Nephron progenitor cell (in vitro differentiated cells): ENCODE measurements at regions not wholly inside any gene's neighbourhood (a gene's known extent, or its start where the extent isn't known, plus 50 kb on each side); places are given as distances from the start of the nearest gene placed in this dataset.

ENCODE experiments used
- DNase-seq: peaks from one replicate; pipeline ENCODE4 v3.0.0; 2021
- H3K27ac Mint-ChIP-seq: 2 replicates; pipeline ENCODE4 v1.8.0; 2021; ENCODE audit warnings: mild to moderate bottlenecking, moderate library complexity, mixed read lengths
- H3K27me3 Mint-ChIP-seq: 2 replicates; pipeline ENCODE4 v1.8.0; 2021; ENCODE audit warnings: mild to moderate bottlenecking, low read depth, mixed read lengths; ENCODE audit not compliant: poor library complexity
- H3K36me3 Mint-ChIP-seq: 2 replicates; pipeline ENCODE4 v1.8.0; 2021; ENCODE audit warnings: low read depth, mixed read lengths
- H3K4me1 Mint-ChIP-seq: 2 replicates; pipeline ENCODE4 v1.8.0; 2021; ENCODE audit warnings: mixed read lengths
- H3K4me3 Mint-ChIP-seq: 2 replicates; pipeline ENCODE4 v1.8.0; 2021; ENCODE audit warnings: mild to moderate bottlenecking, moderate library complexity, mixed read lengths
- H3K9me3 Mint-ChIP-seq: 2 replicates; pipeline ENCODE4 v1.8.0; 2021; ENCODE audit warnings: mild to moderate bottlenecking, moderate library complexity, mixed read lengths
- CTCF ChIP-seq: fragments of 200-600 bp; sonication (generic); IDR thresholded peaks from 2 replicates; pipeline ENCODE4 v1.5.0; 2021; ENCODE audit warnings: antibody characterized with exemption

- no peak overlapping the region for H3K4me3 Mint-ChIP-seq
- no peak for DNase-seq
Observed at GRCh38 chr10:131701131-131701947, 199.5 kb upstream of the PPP2R2D start.

GRCh38 chr10:131702531-131703356 lies 198.1 kb upstream of the PPP2R2D start:
- peaks cover 21% of the 10 kb centered on the region for H3K9me3 Mint-ChIP-seq
- DNase-seq = no peak

More at GRCh38 chr10:131701131-131701947, 199.5 kb upstream of the PPP2R2D start:
- H3K27ac Mint-ChIP-seq = no peak overlapping the region
- H3K9me3 Mint-ChIP-seq = peaks cover 8% of the 10 kb centered on the region
- TF ChIP-seq CTCF = no peak
- H3K36me3 Mint-ChIP-seq = no peaks in the 10 kb centered on the region
- H3K27me3 Mint-ChIP-seq = peaks cover 15% of the 10 kb centered on the region
- peaks cover 26% of the 10 kb centered on the region for H3K4me1 Mint-ChIP-seq

DNA sequence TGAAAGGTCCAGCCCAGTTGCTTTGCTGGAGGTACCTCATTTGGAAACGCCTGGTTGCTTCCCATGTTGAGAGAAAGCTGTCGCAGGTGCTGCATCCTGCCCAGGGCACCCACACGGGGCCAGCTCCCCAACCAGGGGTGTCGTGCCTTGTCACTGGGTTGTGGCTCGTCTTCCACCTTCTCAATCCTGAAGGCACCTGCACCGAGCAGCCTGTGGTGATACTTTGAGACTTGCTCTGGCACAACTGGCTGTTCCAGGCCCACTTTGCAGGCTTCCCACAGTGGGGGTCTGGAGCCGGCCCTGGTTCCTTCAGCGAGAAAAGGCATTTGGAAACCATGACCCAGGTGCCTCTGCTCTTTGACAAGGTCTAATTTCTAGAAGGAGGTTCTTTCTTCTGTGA lies 197.3 kb upstream of the PPP2R2D start:
- no peaks in the 10 kb centered on the region for H3K36me3 Mint-ChIP-seq

More at GRCh38 chr10:131702531-131703356, 198.1 kb upstream of the PPP2R2D start:
- Mint-ChIP-seq H3K4me1 (peaks cover 26% of the 10 kb centered on the region), H3K36me3 (no peaks in the 10 kb centered on the region), H3K27ac (no peak overlapping the region), H3K4me3 (no peak overlapping the region), H3K27me3 (peaks cover 19% of the 10 kb centered on the region)
- no peak for TF ChIP-seq CTCF

GRCh38 chr10:131703941-131704340 lies 196.9 kb upstream of the PPP2R2D start:
- Mint-ChIP-seq H3K4me1 (peaks cover 26% of the 10 kb centered on the region), H3K36me3 (no peaks in the 10 kb centered on the region), H3K9me3 (peaks cover 21% of the 10 kb centered on the region), H3K27ac (no peak overlapping the region), H3K27me3 (peaks cover 19% of the 10 kb centered on the region), H3K4me3 (no peak overlapping the region)
- no peak for DNase-seq
- TF ChIP-seq CTCF = no peak

More for the DNA sequence above, 197.3 kb upstream of the PPP2R2D start:
- Mint-ChIP-seq H3K27ac (no peak overlapping the region), H3K4me3 (no peak overlapping the region), H3K9me3 (peaks cover 21% of the 10 kb centered on the region), H3K27me3 (peaks cover 19% of the 10 kb centered on the region), H3K4me1 (peaks cover 26% of the 10 kb centered on the region)
- TF ChIP-seq CTCF = no peak
- DNase-seq = no peak

GRCh38 chr10:131706476-131706875 lies 194.3 kb upstream of the PPP2R2D start:
- peaks cover 16% of the 10 kb centered on the region for H3K27me3 Mint-ChIP-seq
- H3K9me3 Mint-ChIP-seq = peaks cover 21% of the 10 kb centered on the region
- DNase-seq = no peak
- no peak for TF ChIP-seq CTCF
- H3K36me3 Mint-ChIP-seq = no peaks in the 10 kb centered on the region
- peaks cover 18% of the 10 kb centered on the region for H3K4me1 Mint-ChIP-seq
- H3K4me3 Mint-ChIP-seq = no peak overlapping the region
- no peak overlapping the region for H3K27ac Mint-ChIP-seq
